Naive thymus-derived CD8-positive, alpha-beta T cell (primary cell): ENCODE measurements at regions not wholly inside any gene's neighbourhood (a gene's known extent, or its start where the extent isn't known, plus 50 kb on each side); places are given as distances from the start of the nearest gene placed in this dataset.

Experiments used
- ATAC-seq, 2 donors: fragments of 150-1000 bp; cut with Tn5 transposase in 1 of 2; sonication (Bioruptor Pico), chemical (Tn5 transposase) in 1 of 2; 1 replicate in 1 of 2; 2 replicates in 1 of 2; pipeline ENCODE4 v1.10.0; 2021; ENCODE audit warnings: mild to moderate bottlenecking in 2 of 2, moderate library complexity in 2 of 2
- POLR2A ChIA-PET: fragments of 350-600 bp; sonication (Branson Sonifier 250); formaldehyde crosslinking; loops from one replicate; lab custom pipeline; 2021; ENCODE audit warnings: antibody characterized with exemption; lab: Charles Lee
- DNase-seq, 10 donors: peaks; one replicate each; pipeline versions ENCODE4 v3.0.0 to v3.0.0-alpha.2; 2020 to 2022
- H3K27ac Mint-ChIP-seq, 10 donors: one replicate each; pipeline ENCODE4 v1.8.0; 2020 to 2022; ENCODE audit warnings: mild to moderate bottlenecking in 10 of 10, mixed read lengths in 10 of 10, moderate library complexity in 4 of 10, inconsistent platforms in 1 of 10
- H3K27me3 Mint-ChIP-seq, 5 donors: one replicate each; pipeline ENCODE4 v1.8.0; 2021 to 2022; ENCODE audit warnings: mixed read lengths in 5 of 5
- H3K36me3 Mint-ChIP-seq, 3 donors: one replicate each; pipeline ENCODE4 v1.8.0; 2020 to 2022; ENCODE audit warnings: mixed read lengths in 3 of 3, mild to moderate bottlenecking in 2 of 3, inconsistent platforms in 1 of 3
- H3K4me1 Mint-ChIP-seq, 4 donors: one replicate each; pipeline ENCODE4 v1.8.0; 2021 to 2022; ENCODE audit warnings: mixed read lengths in 4 of 4
- H3K4me3 Mint-ChIP-seq, 10 donors: one replicate each; pipeline ENCODE4 v1.8.0; 2020 to 2022; ENCODE audit warnings: mild to moderate bottlenecking in 10 of 10, mixed read lengths in 10 of 10, moderate library complexity in 6 of 10, inconsistent platforms in 1 of 10
- H3K9me3 Mint-ChIP-seq, 9 donors: one replicate each; pipeline ENCODE4 v1.8.0; 2020 to 2022; ENCODE audit warnings: mixed read lengths in 9 of 9, mild to moderate bottlenecking in 3 of 9, inconsistent platforms in 1 of 9, moderate library complexity in 1 of 9

DNA sequence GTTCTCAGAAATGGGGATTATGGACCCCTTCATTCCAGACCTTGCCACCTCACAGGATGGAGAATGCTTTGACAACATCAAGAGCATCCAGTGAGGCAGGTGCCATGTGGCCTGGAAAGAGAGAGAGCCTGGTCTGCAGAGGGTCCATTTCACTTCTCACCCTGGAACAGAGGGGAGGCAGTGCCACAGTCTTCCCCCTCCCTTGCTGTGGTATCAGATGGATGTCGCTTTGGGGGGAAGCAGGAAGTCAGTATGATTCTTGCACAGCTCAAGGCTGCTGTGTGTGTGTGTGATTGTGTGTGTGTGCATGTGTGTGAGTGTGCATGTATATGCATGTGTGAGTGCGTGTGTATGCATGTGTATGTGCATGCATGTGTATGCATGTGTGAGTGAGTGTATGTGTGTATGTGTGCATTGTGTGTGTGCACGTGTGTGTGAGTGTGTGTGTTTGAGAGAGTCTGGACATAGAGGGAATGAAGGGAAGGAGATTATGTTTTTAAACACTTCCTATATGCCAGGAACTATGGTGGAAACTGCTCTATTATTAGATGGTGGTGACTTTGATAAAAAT lies 328.6 kb upstream of the CLNK start:
- Mint-ChIP-seq H3K9me3 (peaks cover 0 to 1% (median 0%) of the 10 kb centered on the region in 9 donors), H3K27ac (no peak overlapping the region), H3K4me3 (no peak overlapping the region), H3K36me3 (no peaks in the 10 kb centered on the region), H3K4me1 (no peaks in the 10 kb centered on the region), H3K27me3 (peaks cover 0 to 5% (median 0%) of the 10 kb centered on the region in 5 donors)
- DNase-seq: no peak
- POLR2A ChIA-PET: no interaction called here
- ATAC-seq: no peak

GRCh38 chr4:11011249-11011648 lies 326.7 kb upstream of the CLNK start:
- H3K36me3 Mint-ChIP-seq: no peaks in the 10 kb centered on the region
- no peak for DNase-seq

GRCh38 chr4:11010624-11011023 lies 326.1 kb upstream of the CLNK start:
- Mint-ChIP-seq H3K27me3 (peaks cover 0 to 9% (median 0%) of the 10 kb centered on the region in 5 donors), H3K27ac (no peak overlapping the region)

More at GRCh38 chr4:11011249-11011648, 326.7 kb upstream of the CLNK start:
- POLR2A ChIA-PET: no interaction called here
- Mint-ChIP-seq H3K9me3 (peaks cover 0 to 3% (median 0%) of the 10 kb centered on the region in 9 donors), H3K4me1 (no peaks in the 10 kb centered on the region), H3K27ac (no peak overlapping the region), H3K27me3 (peaks cover 0 to 9% (median 0%) of the 10 kb centered on the region in 5 donors), H3K4me3 (no peak overlapping the region)
- no peak for ATAC-seq

GRCh38 chr4:11009281-11009680 lies 324.7 kb upstream of the CLNK start:
- no peak for DNase-seq
- H3K4me3 Mint-ChIP-seq: no peak overlapping the region
- POLR2A ChIA-PET: no interaction called here

More at GRCh38 chr4:11010624-11011023, 326.1 kb upstream of the CLNK start:
- no peaks in the 10 kb centered on the region for H3K36me3 Mint-ChIP-seq
- H3K4me1 Mint-ChIP-seq: peaks cover 0 to under 1% (median 0%) of the 10 kb centered on the region in 4 donors
- peaks cover 0 to 3% (median 0%) of the 10 kb centered on the region in 9 donors for H3K9me3 Mint-ChIP-seq
- no peak overlapping the region for H3K4me3 Mint-ChIP-seq
- DNase-seq (no peak), ATAC-seq (no peak)
- POLR2A ChIA-PET: no interaction called here

DNA sequence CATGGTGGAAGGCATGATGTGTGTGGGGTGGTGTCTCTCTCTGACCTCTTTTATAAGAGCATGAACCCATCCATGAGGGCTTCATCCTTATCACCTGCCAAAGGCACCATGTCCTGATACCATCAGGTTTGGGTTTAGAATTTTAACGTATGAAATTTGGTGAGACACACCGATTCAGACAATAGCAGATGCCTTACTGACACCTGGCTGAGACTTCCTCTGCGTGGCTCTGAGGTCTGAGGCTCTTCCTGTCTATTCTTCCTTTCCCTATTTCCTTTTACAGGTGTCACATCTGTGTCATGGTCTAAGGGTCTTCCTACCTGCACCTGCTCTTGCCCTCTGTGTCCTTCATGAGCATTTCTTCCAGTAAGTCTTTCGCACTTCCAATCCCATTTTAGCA lies 320.7 kb upstream of the CLNK start:
- no peak overlapping the region for H3K4me3 Mint-ChIP-seq
- no peak overlapping the region for H3K27ac Mint-ChIP-seq
- peaks cover 0 to 4% (median 0%) of the 10 kb centered on the region in 5 donors for H3K27me3 Mint-ChIP-seq
- peaks cover 0 to 2% (median 0%) of the 10 kb centered on the region in 9 donors for H3K9me3 Mint-ChIP-seq
- H3K36me3 Mint-ChIP-seq: no peaks in the 10 kb centered on the region
- H3K4me1 Mint-ChIP-seq: peaks cover 1 to 8% (median 5%) of the 10 kb centered on the region in 4 donors
- DNase-seq (no peak), ATAC-seq (no peak)
- POLR2A ChIA-PET: no interaction called here

More at GRCh38 chr4:11009281-11009680, 324.7 kb upstream of the CLNK start:
- Mint-ChIP-seq H3K36me3 (no peaks in the 10 kb centered on the region), H3K27ac (no peak overlapping the region), H3K27me3 (peaks cover 0 to 9% (median 0%) of the 10 kb centered on the region in 5 donors), H3K4me1 (peaks cover 1 to 8% (median 5%) of the 10 kb centered on the region in 4 donors), H3K9me3 (peaks cover 0 to 3% (median 0%) of the 10 kb centered on the region in 9 donors)
- ATAC-seq: no peak

- DNase-seq (no peak), ATAC-seq (no peak)
- H3K4me1 Mint-ChIP-seq: peaks cover 1 to 8% (median 5%) of the 10 kb centered on the region in 4 donors
- no peak overlapping the region for H3K27ac Mint-ChIP-seq
- peaks cover 0 to 4% (median 0%) of the 10 kb centered on the region in 5 donors for H3K27me3 Mint-ChIP-seq
- no peaks in the 10 kb centered on the region for H3K36me3 Mint-ChIP-seq
- H3K9me3 Mint-ChIP-seq: peaks cover 0 to 2% (median 0%) of the 10 kb centered on the region in 9 donors
- no peak overlapping the region for H3K4me3 Mint-ChIP-seq
- POLR2A ChIA-PET: no interaction called here
Measured at GRCh38 chr4:11004818-11005217, 320.2 kb upstream of the CLNK start.

DNA sequence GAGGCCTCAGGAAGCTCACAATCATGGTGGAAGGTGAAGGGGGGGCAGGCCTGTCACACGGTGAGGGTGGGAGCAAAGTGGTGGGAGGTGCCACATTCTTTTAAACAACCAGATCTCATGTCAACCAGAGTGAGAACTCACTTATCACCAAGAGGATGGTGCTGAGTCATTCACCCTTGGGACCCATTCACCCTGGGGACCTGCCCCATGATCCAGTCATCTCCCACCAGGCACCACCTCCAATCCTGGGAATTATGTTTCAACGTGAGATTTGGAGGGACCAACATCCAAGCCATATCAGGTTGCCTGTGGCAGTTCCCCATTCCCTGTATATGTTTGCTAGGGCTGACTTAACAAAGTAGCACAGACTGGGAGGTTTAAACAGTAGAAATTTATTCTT lies 318.4 kb upstream of the CLNK start:
- DNase-seq (no peak), ATAC-seq (no peak)
- no peak overlapping the region for H3K4me3 Mint-ChIP-seq
- peaks cover 0 to 4% (median 0%) of the 10 kb centered on the region in 5 donors for H3K27me3 Mint-ChIP-seq
- peaks cover 1 to 8% (median 5%) of the 10 kb centered on the region in 4 donors for H3K4me1 Mint-ChIP-seq
- POLR2A ChIA-PET: no interaction called here
- H3K27ac Mint-ChIP-seq: no peak overlapping the region
- peaks cover 0 to 2% (median 0%) of the 10 kb centered on the region in 9 donors for H3K9me3 Mint-ChIP-seq
- H3K36me3 Mint-ChIP-seq: no peaks in the 10 kb centered on the region

DNA sequence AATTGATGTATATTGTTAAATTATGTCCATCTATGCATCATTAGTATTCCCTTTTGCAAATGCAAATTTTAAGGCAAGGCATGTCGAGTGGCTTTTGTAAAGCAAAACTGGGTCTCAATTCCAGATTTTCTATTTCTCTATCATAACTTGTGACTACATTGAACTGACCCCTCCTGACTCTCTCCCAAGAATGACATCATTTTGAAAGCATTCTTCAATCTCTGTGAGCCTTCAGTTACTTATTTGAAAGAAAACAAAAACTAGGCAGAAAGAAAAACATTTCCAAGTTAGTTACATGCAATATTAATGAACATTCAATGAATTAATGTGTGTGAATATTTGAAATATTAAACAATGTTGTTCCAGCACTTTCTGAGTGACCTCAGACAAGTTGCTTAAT lies 314.3 kb upstream of the CLNK start:
- Mint-ChIP-seq H3K27ac (no peak overlapping the region), H3K27me3 (no peaks in the 10 kb centered on the region), H3K36me3 (no peaks in the 10 kb centered on the region), H3K4me3 (no peak overlapping the region), H3K9me3 (peaks cover 0 to 3% (median 0%) of the 10 kb centered on the region in 9 donors), H3K4me1 (no peaks in the 10 kb centered on the region)
- POLR2A ChIA-PET: no interaction called here
- DNase-seq (no peak), ATAC-seq (no peak)

- Mint-ChIP-seq H3K4me3 (no peak overlapping the region), H3K9me3 (peaks cover 0 to 1% (median 0%) of the 10 kb centered on the region in 9 donors), H3K27me3 (no peaks in the 10 kb centered on the region), H3K4me1 (peaks cover 12 to 22% (median 19%) of the 10 kb centered on the region in 4 donors), H3K36me3 (no peaks in the 10 kb centered on the region), H3K27ac (no peak overlapping the region)
- ATAC-seq: no peak
- POLR2A ChIA-PET: no interaction called here
- DNase-seq: no peak
Measured at GRCh38 chr4:10984815-10985214, 300.2 kb upstream of the CLNK start.

DNA sequence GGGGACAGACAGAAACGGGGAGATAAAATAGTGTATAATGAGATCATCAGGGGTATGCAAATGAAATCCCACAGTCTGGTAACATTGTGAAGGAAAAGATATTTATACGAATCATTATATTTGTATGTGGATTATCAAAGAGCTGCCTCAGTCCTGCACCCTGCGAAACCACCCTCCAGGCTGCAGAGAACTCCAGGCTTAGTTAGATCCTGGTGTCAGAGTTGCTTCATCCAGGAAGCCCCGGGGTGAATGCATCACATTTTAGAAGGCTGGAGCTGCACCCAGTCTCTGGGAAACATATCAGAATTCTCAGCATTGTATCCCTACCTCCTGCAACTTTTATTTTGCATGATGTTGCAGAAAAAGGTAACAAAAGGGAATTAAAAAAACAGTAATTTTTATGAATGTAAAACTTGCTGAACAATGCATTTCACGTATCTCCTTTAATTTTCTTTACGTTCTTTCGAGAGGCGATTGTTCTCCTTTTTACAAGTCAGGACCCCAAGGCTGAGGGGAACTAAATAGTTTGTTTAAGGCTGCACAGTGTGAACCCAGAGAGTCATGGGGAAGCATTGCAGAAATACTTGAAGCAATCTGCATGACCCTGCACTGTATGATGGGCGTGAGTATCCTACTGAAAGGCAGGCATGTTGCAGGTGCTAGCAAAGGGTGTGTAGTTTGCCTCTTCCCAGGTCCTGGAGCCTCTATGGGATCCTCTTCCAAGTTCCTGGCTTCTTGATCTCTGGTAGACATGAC lies 299.5 kb upstream of the CLNK start:
- POLR2A ChIA-PET: no interaction called here
- no peak overlapping the region for H3K4me3 Mint-ChIP-seq
- peak overlapping the region in 1 of 10 donors; percentile 28 for H3K27ac Mint-ChIP-seq
- peaks cover 0 to 1% (median 0%) of the 10 kb centered on the region in 9 donors for H3K9me3 Mint-ChIP-seq
- no peaks in the 10 kb centered on the region for H3K27me3 Mint-ChIP-seq
- peaks cover 12 to 22% (median 19%) of the 10 kb centered on the region in 4 donors for H3K4me1 Mint-ChIP-seq
- H3K36me3 Mint-ChIP-seq: no peaks in the 10 kb centered on the region
- DNase-seq (no peak), ATAC-seq (no peak)

GRCh38 chr4:10983268-10983667 lies 298.7 kb upstream of the CLNK start:
- POLR2A ChIA-PET: no interaction called here
- Mint-ChIP-seq H3K9me3 (no peaks in the 10 kb centered on the region), H3K4me1 (peaks cover 12 to 22% (median 19%) of the 10 kb centered on the region in 4 donors), H3K27me3 (no peaks in the 10 kb centered on the region), H3K27ac (no peak overlapping the region), H3K36me3 (no peaks in the 10 kb centered on the region), H3K4me3 (no peak overlapping the region)
- peak in 1 of 2 donors; percentile 53 for ATAC-seq
- no peak for DNase-seq

DNA sequence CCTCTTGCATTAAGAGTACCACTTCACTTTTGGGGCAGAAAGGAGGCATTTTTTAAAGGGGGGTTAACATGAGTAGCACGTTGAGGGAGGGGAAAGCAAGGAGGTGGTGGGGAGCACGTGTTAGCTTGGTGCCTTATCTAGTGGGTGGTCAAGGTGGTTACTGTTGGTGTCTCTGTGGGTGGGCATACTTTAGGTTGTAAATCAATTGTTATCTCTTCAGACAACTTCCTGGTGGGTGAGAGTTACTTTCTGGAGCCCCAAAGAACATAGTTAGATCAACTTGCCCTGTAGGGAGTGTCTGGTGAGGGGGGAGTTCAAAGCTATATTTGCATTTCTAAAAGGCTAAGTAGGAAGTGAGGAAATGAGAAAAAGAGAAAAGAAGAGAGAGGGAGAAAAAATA lies 297.7 kb upstream of the CLNK start:
- peaks cover 12 to 26% (median 19%) of the 10 kb centered on the region in 4 donors for H3K4me1 Mint-ChIP-seq
- no peaks in the 10 kb centered on the region for H3K9me3 Mint-ChIP-seq
- no peak overlapping the region for H3K27ac Mint-ChIP-seq
- H3K36me3 Mint-ChIP-seq: no peaks in the 10 kb centered on the region
- H3K27me3 Mint-ChIP-seq: no peaks in the 10 kb centered on the region
- POLR2A ChIA-PET: no interaction called here
- no peak for DNase-seq
- H3K4me3 Mint-ChIP-seq: no peak overlapping the region
- ATAC-seq: no peak

GRCh38 chr4:10981576-10981975 lies 297.0 kb upstream of the CLNK start:
- no peaks in the 10 kb centered on the region for H3K27me3 Mint-ChIP-seq
- H3K36me3 Mint-ChIP-seq: no peaks in the 10 kb centered on the region
- ATAC-seq: no peak
- peaks cover 12 to 26% (median 19%) of the 10 kb centered on the region in 4 donors for H3K4me1 Mint-ChIP-seq
- no peak overlapping the region for H3K4me3 Mint-ChIP-seq
- DNase-seq: no peak
- H3K27ac Mint-ChIP-seq: no peak overlapping the region
- no peaks in the 10 kb centered on the region for H3K9me3 Mint-ChIP-seq
- POLR2A ChIA-PET: no interaction called here
